ENCODE measurements at regions not wholly inside any gene's neighbourhood (a gene's known extent, or its start where the extent isn't known, plus 50 kb on each side); places are given as distances from the start of the nearest gene placed in this dataset.

DNA sequence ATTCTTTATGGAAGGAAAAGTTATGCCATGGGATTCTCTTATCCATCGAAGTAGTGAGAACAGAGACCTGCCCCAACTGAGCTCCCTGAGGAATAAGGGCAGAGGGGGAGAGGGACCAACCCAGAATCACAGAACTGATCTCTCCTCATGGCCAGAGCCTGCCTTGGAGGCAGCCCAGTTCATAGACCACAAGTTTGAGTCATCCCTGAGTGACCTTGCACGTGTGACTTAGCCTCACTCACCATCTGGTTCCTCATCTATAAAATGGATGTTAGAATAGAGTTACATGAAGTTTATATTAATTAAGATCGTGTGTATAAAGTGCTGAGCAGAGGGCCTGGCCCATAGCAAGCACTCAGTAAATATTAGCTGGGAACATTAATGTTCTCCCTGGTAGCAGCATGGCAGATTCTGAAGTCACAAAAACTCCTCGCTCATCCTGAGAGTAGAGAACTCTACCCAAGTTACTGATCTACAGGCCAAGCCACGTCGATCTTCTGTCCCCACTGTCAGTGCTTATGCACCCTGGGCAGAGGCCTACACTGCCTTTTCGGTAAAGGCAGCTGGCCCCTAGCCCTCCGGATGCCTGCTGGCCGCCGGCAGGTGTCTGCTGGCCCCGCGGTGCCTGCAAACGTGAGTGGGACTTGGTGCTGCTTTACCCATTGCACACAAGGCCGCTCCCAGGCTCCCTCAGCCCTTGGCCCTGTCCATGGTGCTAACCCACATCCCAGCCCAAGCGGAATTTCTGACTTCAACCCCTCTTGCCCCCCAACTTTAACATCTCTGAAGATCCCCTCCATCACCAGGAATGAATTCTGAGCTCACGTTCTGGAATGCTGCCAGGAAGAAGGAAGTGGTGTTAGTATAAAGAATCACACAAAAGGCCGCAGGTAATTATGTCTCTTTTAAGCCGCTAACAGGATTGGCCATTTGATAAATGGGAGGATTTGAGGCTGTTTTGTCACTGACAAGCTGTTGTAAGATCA, 61.1 kb upstream of the ARAP3 start:
- Mint-ChIP-seq H3K4me3 (no peak overlapping the region), H3K27me3 (ENCODE audit: low read depth) (no peaks in the 10 kb centered on the region), H3K9me3 (no peaks in the 10 kb centered on the region), H3K4me1 (peaks cover 65% of the 10 kb centered on the region), H3K36me3 (ENCODE audit: low read depth) (no peaks in the 10 kb centered on the region), H3K27ac (ENCODE audit: unreplicated experiment) (no peak overlapping the region)
- peak; percentile 65 for DNase-seq (ENCODE audit: low read depth, low spot score)
- TF ChIP-seq, protein P1, sequence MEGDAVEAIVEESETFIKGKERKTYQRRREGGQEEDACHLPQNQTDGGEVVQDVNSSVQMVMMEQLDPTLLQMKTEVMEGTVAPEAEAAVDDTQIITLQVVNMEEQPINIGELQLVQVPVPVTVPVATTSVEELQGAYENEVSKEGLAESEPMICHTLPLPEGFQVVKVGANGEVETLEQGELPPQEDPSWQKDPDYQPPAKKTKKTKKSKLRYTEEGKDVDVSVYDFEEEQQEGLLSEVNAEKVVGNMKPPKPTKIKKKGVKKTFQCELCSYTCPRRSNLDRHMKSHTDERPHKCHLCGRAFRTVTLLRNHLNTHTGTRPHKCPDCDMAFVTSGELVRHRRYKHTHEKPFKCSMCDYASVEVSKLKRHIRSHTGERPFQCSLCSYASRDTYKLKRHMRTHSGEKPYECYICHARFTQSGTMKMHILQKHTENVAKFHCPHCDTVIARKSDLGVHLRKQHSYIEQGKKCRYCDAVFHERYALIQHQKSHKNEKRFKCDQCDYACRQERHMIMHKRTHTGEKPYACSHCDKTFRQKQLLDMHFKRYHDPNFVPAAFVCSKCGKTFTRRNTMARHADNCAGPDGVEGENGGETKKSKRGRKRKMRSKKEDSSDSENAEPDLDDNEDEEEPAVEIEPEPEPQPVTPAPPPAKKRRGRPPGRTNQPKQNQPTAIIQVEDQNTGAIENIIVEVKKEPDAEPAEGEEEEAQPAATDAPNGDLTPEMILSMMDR (conservative IDR thresholded peaks at IDR 0.05) = no peak

DNA sequence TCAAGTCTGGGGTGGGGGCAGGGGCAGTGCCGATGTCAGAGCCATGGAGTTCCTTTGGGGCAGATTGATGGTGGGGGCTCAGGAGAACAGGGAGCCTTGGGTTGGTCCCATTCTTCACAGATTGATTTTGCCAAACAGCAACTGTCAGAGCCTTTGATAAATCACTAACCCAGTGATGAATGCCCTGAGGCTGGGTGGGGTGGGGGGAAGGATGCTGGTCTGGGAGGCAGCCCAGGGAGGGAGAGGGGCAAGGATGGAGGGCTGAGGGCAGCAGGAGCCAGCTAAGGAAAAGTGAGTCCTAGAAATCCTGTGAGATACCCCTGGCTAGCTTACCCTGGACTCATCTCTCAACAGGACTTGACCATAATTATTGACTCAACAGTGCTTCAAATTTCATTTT, 60.1 kb upstream of the ARAP3 start:
- Mint-ChIP-seq H3K9me3 (no peaks in the 10 kb centered on the region), H3K27me3 (ENCODE audit: low read depth) (no peaks in the 10 kb centered on the region), H3K4me1 (peaks cover 55% of the 10 kb centered on the region)

DNA sequence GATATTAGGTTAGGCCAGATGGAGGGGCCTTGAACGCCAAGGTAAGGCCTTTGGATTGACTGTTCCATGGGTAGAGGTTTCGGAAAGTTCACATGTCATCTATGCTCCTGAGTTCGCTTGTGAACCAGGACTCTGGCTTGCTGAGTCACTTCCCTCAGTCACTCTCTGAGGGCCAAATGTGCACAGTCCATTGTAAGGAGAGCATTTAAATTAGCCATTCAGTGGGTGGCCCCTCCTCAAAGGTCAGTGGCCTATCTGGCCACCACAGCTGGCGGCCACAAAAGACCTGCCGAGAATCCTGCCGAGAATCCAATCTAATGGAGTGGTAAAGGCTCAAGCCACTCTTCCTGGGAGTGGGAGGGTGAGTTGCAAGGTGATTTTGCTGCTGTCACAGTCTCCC, 58.9 kb upstream of the ARAP3 start:
- no peak for DNase-seq (ENCODE audit: low read depth, low spot score)
- Mint-ChIP-seq H3K27ac (ENCODE audit: unreplicated experiment) (peak overlapping the region; percentile 66), H3K4me1 (peaks cover 45% of the 10 kb centered on the region), H3K27me3 (ENCODE audit: low read depth) (no peaks in the 10 kb centered on the region), H3K4me3 (no peak overlapping the region), H3K9me3 (no peaks in the 10 kb centered on the region), H3K36me3 (ENCODE audit: low read depth) (no peaks in the 10 kb centered on the region)
- TF ChIP-seq, protein P1 (conservative IDR thresholded peaks at IDR 0.05) = no peak

More for the DNA sequence above, 60.1 kb upstream of the ARAP3 start:
- no peak overlapping the region for H3K27ac Mint-ChIP-seq (ENCODE audit: unreplicated experiment)
- no peak for DNase-seq (ENCODE audit: low read depth, low spot score)
- H3K4me3 Mint-ChIP-seq = no peak overlapping the region
- H3K36me3 Mint-ChIP-seq (ENCODE audit: low read depth) = no peaks in the 10 kb centered on the region
- TF ChIP-seq, protein P1 (conservative IDR thresholded peaks at IDR 0.05) = no peak

DNA sequence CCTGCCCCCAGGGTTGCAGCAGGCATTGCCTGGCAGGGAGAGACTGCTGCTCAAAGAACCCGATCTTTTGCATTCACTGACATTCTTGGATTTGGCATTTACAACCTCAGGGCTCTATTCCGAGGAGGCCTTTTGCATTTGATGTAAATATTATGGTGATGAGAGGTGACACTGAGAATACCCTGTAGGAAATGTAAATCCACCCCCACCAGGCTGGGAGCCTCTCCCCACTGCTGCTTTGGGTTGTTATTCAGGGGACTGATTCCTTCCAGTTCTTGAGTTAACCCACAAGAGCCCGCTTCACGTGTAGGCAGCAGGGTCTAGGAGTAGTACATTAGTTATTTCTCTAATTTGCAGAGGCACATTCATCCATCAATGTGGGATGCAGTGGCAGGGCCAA, 55.5 kb upstream of the ARAP3 start:
- no peaks in the 10 kb centered on the region for H3K36me3 Mint-ChIP-seq (ENCODE audit: low read depth)
- H3K27me3 Mint-ChIP-seq (ENCODE audit: low read depth) = peaks cover 4% of the 10 kb centered on the region
- H3K27ac Mint-ChIP-seq (ENCODE audit: unreplicated experiment) = no peak overlapping the region
- peaks cover 29% of the 10 kb centered on the region for H3K4me1 Mint-ChIP-seq
- H3K9me3 Mint-ChIP-seq = no peaks in the 10 kb centered on the region
- H3K4me3 Mint-ChIP-seq = no peak overlapping the region
- no peak for DNase-seq (ENCODE audit: low read depth, low spot score)
- TF ChIP-seq, protein P1 (conservative IDR thresholded peaks at IDR 0.05) = no peak

DNA sequence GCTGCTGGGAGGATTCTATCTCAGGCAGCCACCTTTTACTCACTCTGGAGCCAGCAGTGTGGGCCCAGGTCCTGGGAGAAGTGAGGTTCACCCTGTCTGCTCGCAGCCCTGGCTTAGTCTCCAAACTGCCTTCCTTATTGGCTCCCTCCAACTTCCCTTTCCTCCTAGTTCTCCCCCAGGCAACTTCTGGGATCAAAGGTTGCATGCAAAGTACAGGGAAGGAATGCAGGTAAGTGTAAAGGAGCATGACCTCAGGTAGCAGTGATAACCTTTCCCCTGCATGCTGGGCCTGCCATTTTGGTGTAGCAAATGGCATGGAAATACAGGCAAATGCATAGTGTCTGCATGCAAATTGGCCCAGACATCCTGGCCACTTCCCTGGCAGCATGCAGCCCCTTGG, 53.8 kb upstream of the ARAP3 start:
- H3K27ac Mint-ChIP-seq (ENCODE audit: unreplicated experiment) = no peak overlapping the region
- no peaks in the 10 kb centered on the region for H3K36me3 Mint-ChIP-seq (ENCODE audit: low read depth)
- peaks cover 4% of the 10 kb centered on the region for H3K27me3 Mint-ChIP-seq (ENCODE audit: low read depth)
- no peak for DNase-seq (ENCODE audit: low read depth, low spot score)
- TF ChIP-seq, protein P1 (conservative IDR thresholded peaks at IDR 0.05) = no peak
- H3K4me3 Mint-ChIP-seq = no peak overlapping the region
- no peaks in the 10 kb centered on the region for H3K9me3 Mint-ChIP-seq
- H3K4me1 Mint-ChIP-seq = peaks cover 13% of the 10 kb centered on the region
